HG03460 (cell line): ENCODE measurements at regions not wholly inside any gene's neighbourhood (a gene's known extent, or its start where the extent isn't known, plus 50 kb on each side); places are given as distances from the start of the nearest gene placed in this dataset.
"Not testable (repeated sequence)": the region's sequence is repeated elsewhere in the genome, so short reads cannot be mapped to it uniquely, and the experiment has no call there.

Source experiments
- ATAC-seq: cut with Tn5 transposase; IDR thresholded peaks from one replicate; pipeline ENCODE4 v1.9.1; 2021; ENCODE audit not compliant: unreplicated experiment

DNA sequence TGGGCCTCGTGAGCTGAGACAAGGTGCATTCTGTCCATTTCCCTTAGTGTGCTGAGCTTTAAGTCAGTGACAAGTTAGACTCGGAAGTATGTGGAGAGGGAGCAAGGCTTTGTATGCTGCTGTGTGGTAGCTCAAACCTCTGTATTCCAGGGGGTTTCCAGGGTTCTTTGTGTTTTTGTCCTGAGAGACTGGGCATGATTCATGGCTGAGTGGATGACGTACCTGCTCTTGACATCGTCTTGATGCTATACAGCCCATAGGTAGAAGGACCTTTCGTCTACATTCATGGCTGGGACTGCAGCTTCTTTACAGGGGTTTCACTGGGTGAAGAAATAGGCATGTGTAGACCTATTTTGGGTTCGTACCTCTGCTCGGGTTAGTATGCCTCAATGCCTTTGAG lies 162.7 kb upstream of the WDR1 start:
- no peak for ATAC-seq

DNA sequence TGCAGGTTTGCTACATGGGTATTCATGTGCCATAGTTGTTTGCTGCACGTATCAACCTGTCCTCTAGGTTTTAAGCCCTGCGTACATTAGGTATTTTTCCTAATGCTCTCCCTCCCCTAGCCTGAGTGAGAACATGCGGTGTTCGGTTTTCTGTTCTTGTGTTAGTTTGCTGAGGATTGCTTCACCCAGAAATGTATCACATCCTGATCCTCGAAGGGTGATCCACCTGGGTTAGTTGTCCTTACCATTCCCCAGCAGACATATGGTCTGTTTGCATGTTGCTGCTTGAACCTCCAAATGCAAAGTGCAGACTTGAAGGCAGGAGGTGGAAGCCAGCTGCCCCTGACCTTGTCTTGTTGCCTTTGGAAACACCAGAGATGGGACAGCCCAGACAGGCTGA lies 161.5 kb upstream of the WDR1 start:
- ATAC-seq = no peak

- ATAC-seq = no peak
Measured at GRCh38 chr4:10276152-10276551, 159.6 kb upstream of the WDR1 start.

DNA sequence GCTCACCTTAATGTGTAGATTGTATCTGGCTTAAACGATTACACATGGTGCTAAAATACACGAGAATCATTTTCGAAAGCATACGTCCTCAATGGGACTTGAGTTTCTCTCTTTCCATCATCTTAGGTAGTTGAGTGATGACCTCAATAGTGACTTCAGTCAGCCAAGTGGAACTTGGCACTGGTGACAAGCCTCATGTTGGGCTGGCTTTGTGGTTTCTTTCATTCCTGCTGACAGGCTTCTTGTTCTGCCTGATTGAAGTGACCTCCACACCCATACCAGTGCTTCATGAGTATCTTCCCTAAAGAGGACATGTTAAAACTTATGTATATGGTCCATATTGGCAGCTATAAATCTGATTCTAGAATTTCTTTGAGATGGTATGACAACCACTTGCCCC lies 159.1 kb upstream of the WDR1 start:
- no peak for ATAC-seq

- ATAC-seq = no peak
Measured at GRCh38 chr4:10273030-10273429, 156.4 kb upstream of the WDR1 start.

DNA sequence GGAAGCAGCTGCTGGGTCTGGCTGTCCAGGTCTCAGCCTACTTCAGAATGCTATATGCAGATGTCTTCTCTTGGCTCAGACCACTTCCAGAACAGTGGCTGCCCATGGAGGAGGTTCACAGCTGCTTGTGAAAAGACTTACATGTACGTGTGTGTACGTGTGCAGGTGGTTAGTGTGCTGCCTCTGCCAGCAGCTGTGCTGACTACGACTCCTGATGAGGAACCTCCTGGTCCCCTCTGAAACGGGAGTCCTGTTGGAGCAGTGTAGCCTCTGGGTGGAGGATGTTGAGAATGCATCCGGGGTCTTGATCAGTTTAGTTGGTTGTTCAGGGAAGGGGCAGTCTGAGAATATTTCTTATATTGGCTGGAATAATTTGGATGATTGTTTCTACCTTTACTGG lies 155.9 kb upstream of the WDR1 start:
- ATAC-seq = no peak

DNA sequence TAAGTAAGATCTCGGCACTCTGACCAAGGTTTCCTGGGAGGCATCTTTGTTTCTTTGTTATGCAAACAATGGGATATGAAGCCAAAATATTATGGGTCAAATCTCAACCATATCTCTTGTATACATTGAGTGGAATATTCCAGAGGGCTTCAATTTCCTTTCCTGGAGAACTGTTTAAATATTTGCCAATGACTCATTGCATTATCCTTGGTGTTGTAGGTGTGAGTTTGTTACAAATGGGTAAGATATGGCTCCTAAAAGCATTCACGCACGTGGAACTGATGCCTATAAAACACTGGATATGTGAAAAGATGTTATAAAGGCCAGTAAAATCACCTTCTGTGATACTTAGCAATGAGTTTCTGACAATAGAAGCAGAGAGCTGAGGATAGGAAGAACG lies 150.5 kb upstream of the WDR1 start:
- no peak for ATAC-seq

- no peak for ATAC-seq
Measured at GRCh38 chr4:10260777-10261176, 144.2 kb upstream of the WDR1 start.

DNA sequence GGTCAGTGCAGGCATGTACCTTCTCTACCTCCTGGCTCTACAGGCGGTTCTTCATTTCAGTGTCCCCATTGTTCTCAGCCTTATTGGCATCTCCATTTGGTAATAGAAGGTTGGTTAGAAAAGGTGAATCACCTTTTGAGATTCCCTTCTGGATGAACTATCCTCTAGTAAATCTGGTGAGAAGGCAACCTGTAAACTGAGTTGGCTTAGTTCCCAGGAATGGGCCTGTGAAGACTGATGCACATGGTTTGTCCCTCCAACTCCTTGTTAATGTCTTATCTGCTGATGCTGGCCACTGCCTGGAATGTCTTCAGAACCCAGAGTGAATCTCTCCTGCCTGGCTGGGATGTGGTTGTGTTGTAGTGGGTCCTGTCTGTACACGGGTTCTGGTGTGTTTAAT lies 143.4 kb upstream of the WDR1 start:
- ATAC-seq = no peak

- no peak for ATAC-seq
Measured at GRCh38 chr4:10256203-10256602, 139.6 kb upstream of the WDR1 start.

- ATAC-seq = no peak
Measured at GRCh38 chr4:10253765-10254164, 137.2 kb upstream of the WDR1 start.

DNA sequence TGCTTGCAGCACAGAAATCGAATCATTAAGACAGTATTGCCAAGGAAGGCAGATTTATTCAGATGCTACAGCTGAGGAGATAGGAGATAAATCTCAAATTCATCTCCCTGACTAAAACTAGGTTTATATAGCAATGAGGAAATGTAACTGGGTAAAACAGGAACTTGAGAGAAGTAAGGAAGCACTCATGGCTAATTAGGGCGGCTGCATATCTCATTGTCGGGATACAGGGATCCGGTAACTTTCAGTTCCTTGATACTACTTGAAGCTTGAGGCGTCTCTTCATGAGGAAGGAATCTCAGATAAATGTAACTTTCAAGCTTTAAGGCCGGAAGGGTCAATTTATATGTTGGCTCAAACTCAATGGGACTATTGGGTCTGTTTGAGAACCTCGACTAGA lies 129.2 kb upstream of the WDR1 start:
- no peak for ATAC-seq

DNA sequence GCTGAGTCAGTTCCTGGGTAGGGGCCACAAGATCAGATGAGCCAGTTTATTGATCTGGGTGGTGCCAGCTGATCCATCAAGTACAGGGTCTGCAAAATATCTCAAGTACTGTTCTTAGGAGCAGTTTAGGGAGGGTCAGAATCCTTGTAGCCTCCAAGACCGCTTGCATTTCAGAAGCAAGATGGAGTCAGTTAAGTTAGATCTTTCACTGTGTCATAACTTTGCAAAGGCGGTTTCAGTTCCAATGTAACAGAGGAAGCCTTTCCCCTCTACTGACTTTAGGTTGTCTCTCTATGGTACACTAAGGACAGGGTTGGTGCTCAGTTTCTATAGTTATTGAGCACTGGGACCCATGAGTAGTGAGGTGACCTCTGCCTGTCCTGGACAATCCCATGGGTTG lies 127.3 kb upstream of the WDR1 start:
- ATAC-seq = no peak

DNA sequence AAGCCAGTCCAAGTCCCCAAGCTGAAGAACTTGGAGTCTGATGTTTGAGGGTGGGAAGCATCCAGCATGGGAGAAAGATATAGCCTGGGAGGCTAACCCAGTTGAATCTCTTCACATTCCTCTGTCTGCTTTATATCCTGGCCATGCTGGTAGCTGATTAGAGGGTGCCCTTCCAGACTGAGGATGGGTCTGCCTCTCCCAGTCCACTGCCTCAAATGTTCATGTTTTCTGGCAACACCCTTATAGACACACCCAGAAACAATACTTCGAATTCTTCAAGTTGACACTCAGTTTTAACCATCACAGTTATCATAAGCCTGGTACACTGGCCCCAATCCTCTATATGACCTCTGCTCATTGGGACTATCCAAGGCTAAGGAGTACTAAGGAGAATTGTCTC lies 124.1 kb upstream of the WDR1 start:
- no peak for ATAC-seq

- ATAC-seq = no peak
Measured at GRCh38 chr4:10239982-10240654, 123.5 kb upstream of the WDR1 start.

DNA sequence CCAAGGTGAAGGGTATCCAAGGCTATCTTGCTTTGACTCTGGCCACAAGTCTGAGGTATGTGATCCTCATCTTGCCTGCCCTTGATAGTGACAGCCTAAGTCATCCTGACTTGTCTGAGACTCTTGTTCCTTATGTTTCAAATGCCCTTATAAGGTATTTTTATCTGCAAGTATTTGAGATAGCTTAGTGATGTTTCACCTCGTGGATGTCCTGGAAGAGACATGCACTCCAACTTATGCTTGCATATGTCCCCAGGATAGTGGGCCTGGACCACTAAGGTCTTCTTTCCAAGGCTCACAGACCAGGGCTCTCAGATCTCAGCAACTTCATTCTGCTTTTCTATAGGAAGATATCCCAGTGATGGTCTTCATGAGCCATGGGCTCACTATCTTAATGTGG lies 120.5 kb upstream of the WDR1 start:
- ATAC-seq = no peak

DNA sequence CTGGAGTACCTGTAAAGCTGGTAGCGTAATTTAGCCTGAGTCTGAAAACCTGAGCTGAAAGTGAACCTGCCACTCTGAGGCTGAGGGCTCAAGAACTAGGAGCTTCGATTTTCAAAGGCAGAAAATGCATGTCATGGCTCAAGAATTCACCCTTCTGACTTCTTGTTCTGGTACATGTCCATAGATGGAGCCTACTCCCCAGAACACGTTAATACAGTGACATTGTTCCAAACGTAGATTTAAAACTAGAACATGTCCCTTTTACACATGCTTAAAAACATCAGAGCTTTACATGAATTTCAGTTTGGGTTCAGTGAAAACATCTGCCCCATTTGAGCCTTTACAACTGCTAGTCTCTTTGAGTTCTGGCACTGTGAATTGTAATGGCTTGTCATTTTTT lies 115.5 kb upstream of the WDR1 start:
- no peak for ATAC-seq

- no peak for ATAC-seq
Measured at GRCh38 chr4:10226756-10227155, 110.2 kb upstream of the WDR1 start.

GRCh38 chr4:10225096-10225495 lies 108.5 kb upstream of the WDR1 start:
- ATAC-seq = no peak

GRCh38 chr4:10223782-10224181 lies 107.2 kb upstream of the WDR1 start:
- ATAC-seq = no peak

DNA sequence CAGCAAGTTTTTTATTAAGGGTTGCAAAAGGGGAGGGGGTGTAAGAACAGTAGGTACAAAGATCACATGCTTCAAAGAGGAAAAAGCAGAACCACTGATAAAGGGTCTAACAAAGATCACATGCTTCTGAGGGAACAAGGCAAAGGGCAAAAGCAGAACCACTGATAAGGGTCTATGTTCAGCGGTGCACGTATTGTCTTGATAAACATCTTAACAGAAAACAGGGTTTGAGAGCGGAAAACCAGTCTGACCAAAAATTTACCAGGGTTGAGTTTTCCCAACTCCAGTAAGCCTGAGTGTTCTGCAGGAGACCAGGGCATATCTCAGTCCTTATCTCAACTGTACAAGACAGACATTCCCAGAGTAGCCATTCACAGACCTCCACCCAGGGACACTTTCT lies 96.9 kb upstream of the WDR1 start:
- not testable (repeated sequence) for ATAC-seq

DNA sequence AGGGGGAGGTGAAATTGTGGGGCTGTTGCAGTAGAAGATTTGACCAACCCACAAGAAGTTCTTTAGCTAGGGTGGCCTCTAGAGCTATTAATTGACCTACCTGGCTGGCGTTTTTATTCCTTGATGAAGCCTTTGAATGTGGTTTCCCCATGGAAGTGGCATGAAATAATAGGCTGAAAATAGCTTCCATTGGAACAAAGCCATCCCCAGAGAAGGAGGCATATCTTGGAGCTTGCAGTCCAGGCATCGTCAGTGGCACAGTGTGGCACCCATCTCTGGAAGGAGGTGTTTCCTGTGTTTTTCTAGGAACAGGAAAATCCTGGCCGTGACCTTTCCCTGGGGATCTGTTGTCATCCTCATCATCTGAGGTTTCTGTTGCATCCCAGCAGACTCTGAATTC lies 96.3 kb upstream of the WDR1 start:
- no peak for ATAC-seq

DNA sequence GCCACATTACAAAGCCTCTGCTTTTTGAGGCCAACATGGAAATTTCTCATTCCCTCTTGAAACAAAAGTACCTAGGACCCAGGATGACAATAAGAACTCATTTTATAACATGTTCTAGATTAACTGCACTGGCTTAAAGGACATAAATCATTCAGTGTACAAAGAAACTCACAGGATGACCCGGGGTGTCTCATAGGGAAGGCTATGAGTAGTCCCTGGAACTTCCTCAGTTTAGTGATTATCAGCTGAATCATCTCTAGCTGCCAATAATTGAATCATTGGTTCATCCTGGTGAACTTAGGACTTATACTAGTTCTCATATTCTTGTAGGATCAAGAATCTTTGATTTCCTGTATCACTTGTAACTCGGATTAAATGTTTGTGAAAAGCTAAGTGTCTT lies 95.8 kb upstream of the WDR1 start:
- no peak for ATAC-seq

DNA sequence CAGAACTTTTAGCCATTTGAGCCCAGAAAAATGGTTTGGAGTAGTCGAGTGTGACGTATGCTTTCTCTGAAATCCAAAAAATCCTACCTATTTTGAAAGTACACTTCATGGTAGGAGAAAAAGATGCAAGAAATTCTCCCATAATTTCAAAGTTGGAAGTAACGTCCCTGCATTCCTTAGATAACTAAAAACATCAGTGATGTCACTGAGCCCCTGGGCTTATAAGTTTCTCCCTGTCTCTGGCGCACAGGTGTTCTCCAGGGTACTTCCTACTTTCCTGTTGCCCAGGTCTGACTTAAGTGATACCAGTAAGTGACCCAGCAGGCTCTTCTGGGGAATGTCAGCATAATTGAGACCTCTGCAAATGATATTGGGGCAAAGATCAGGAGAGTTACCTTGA lies 90.5 kb upstream of the WDR1 start:
- ATAC-seq = no peak
